A172 (cell line): ENCODE measurements at regions not wholly inside any gene's neighbourhood (a gene's known extent, or its start where the extent isn't known, plus 50 kb on each side); places are given as distances from the start of the nearest gene placed in this dataset.

Source experiments
- DNase-seq: peaks from one replicate; pipeline ENCODE4 v3.0.0-alpha.2; 2015; ENCODE audit warnings: low spot score

DNA sequence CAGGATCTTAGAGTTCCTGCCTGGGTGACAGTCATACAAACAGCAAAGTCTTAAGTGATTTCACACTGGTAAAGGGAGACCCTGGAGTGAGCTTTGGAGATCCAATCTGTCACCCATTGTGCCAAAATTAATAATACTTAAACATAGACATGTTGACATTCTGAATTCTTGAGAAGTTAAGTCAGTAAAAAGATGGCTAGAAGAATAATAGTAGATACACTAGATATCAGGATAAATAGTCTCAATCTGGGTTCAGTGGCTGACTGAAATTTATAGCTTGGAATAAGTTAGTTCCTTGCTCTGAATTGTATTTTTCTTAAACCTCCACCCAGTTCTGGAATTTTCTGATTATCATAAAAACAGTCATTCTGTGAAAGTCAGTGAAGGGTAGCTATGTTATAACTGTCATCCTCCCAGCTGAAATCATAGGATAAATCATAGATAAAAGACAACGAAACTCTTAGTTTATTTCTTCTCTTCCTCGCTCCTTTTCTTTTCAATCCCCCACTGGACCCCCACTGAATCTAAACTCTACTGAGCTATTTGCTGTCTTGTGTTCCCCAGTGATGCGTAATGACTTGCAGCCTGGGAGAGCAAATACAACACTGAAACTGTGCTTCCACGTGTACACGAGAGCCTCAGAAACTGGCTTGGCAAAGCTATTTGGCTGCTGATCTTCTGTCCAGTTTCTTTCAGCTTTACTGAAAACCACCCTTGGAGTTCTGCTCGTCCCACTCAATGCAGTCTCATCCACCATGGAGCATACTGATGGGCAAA, 175.4 kb upstream of the TP63 start:
- no peak for DNase-seq

DNA sequence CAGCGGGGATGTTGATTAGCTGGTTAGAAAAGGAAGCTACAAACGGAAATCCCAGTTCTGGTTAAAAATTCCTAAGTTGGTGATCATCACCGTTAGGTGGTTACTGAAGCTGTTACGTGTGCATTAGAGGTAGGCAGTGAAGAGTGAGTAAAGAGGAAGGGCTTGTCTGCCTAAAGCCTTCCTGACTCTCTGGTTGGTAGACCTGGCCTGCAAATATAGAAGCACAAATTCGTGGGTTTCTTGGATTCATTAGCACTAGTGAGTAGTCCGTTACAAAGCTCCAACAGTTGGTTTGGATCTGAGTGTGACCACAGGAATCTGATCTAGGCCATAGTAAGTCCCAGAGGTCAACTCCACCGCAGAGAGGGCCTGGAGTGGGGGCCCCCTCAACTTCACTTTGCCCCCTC, 174.0 kb upstream of the TP63 start:
- DNase-seq: peak; percentile 92

DNA sequence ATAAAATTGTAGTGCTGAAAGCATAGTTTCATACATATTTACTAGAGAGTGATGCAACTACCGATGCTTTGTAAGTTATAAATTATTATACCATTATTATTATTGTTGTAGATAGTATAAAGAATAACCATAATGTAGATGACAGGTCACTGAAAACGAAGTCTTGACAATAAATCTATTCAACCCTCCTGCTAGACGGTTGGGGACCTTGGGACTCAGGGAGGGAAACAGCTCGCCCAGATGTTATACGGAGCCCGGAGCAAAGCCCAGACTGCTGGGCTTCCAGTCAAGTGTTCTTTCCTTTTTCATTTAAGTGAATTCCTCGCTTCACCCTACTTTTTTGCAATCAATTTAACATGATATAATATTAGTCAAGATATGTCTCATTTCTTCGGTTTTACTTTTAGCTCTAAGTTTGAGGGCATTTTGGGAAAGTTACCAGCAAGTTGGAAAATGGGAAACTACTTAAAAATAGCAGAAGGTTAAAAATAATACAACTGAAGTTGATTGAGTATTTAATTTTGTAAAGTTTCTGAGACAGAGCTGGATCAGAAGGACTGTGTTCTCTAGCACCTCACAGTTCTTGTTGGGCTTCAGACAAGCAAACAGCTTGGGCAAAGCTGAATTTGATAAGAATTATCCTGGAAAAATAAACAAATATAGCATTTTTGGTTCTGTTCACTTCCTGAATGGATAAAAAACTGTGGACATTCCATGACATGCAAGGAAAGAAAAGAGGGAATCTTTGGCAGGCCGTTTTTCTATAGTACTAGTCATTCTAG, 173.4 kb upstream of the TP63 start:
- no peak for DNase-seq

DNA sequence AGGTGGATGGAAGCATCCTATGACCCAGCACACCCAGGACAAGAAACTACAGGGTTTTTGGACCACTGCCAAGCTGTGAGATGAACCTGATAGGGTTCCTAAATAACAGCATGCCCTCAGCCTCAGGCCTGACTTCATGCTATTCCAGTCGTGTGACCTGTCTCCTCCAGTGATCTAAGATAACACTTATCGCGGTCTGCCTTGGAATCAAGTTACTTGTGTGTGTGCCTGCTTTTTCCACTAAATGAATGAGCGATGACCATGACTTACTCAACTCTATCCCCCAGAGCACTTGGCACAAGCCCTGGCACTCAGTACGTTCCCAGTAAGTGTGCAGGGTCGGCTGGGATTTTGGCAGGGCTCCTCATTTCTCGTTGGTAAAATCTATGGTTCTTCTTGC, 172.7 kb upstream of the TP63 start:
- no peak for DNase-seq

DNA sequence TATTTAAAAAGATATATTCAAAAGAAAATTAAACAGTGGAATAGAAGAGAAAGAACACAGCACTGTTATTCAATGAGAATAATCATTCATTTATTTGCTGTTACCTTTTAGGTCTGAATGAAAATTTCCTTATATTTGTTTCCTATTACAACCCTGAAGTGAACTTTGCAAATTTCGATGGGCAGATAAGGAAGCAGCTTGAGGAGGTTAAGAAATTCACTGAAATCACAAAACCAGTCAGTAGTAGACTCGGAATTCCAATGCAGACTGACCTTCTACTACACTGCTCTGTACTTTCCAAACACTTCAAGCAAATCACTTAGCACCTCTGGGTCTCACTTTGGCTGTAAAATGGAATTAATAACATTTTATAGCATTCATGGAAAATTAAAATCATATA, 172.0 kb upstream of the TP63 start:
- DNase-seq: no peak

DNA sequence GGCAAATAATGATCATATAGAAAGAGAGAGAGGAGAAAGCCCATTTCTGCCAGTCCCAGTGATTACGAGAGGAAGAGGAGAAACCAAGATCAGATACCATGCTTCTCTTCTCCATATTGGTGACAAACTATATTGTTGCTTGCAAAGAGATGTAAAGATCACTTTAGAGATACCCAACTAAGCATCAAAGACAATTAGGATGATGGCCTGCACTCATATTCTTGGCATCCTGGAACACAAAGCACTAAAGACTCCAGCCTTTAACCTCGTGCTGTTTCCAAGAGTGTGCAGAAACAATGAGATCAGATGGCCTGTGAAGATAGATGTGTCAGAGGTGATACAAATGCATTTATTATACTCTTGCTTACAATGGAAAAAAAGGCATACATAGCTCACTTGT, 170.7 kb upstream of the TP63 start:
- no peak for DNase-seq

DNA sequence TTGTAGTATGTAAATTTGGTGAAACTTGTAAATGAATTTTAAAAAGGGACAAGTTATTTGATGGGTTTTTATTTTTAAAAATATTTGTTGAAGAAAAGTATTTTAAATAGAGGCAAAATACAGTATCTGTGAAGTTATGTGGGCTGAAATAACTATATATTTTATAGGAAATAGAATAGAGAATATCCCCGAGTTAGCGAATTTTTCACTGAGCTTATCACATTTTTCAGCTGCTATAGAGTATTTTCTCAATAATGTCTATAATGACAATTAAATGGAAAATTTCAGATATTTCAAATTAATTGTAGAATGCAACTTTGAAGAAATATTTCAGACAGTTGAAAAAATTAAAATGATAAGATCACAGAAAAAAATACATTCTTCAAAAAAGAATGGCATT, 166.4 kb upstream of the TP63 start:
- DNase-seq: no peak

DNA sequence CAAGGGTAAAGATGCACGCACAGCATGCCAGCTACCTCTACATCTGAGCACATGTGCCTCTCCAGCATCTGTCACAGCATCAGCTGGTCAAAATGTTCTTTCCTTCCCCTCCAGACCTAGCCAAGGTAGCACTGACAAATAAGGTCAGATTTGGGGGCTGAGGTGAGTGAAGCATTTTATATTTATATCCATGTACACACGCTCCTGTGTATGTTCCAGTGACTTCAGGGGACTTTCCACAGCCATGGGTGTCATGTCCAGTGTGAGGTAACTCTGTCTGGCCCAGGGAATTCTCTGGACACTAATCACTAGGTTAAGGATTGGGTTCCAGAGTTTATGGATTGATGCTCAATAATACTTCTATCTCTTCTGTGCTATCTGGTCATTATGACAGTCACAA, 165.2 kb upstream of the TP63 start:
- DNase-seq: no peak

DNA sequence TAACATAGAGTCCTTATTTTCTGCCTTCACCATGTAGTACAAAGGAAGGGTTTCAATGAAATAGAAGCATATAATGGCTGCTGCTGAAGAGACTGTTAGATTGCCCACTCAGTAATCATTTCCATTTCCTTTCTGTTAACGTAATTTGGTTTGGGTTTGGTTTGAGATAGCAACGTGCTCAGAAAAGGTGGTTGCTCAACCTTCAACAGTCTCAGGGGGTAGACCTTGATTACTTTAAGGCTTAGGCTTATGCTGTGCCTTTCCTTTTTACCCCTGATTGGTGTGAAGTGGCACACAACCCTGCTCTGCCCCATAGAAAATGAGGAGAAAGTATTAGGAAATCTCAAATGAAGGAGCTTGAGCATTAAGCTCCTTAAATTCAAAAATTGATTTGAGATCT, 163.7 kb upstream of the TP63 start:
- DNase-seq: no peak

DNA sequence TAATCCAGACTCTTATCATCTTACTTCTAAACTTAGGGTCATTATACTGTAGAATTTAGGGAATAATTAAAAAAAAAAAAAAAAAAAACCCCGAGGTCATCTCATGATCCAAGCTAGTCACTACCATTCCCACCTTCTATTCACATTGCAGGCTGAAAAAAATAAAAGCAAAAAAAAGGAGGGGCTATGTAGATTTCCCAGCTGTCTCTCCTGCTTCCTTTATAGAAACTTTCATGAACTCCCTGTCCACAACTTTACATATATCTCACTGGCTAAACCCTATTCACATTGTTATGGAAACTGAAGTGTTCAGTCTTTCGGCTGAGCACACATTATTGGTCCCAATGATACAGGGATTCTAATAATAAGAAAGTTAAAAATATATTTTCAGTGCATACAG, 156.2 kb upstream of the TP63 start:
- DNase-seq: no peak

DNA sequence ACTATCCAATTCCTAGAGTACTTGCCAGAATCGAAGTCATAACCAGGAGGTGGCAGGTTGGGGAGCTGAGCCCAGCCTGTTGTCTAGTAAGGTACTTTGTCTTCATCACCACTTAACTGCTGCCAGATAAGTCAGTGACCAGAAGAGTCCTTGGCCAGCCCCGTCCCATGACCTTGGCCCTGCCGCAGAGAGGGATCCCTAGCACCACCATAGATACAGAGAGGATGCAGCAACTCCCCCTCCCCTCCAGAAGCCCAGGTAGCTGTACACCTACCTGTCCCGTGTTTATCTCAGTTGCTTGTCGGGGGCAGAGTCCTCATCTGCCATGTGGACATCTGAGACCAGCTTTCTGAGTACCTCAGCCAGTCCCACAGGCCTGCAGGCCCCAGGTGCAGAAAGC, 153.6 kb upstream of the TP63 start:
- DNase-seq: no peak

DNA sequence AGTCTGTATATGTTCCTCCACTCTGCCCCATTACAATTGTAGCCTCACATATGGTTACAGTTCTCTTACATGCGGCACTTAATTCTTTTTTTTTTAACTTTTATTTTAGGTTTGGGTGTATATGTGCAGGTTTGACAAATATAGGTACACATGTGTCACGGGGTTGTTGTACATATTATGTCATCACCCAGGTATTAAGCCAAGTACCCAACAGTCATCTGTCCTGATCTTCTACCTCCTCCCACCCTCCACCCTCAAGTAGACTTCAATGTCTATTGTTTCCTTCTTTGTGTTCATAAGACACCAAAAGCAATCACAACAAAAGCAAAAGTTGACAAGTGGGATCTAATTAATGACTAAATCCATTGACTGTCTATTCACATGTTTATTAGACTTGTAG, 144.6 kb upstream of the TP63 start:
- DNase-seq: no peak

DNA sequence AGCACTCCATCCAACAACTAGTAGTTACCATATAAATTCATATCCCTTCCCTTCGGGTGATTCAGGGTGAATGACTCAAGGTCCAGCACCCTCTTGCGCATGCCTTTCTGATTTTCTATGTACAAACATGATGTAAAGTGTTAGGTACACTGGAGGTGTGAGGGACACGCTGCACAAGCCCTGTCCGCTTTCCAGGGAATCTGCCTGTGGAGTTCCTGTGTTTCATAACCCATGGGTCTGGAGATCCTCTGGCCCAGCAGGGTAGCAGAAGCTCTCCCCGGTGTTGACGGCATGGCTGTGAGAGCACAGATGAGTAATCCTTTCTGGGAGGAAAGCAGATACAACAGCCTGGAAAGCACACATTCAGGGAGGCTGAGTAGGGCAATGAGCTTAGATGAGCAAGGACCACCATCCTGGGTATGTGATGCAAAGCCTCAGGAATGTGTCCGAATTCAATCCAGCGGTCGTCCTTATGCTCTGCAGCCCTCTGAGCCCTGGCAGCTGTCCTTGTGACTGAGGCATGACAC, 142.9 kb upstream of the TP63 start:
- DNase-seq: peak; percentile 50

DNA sequence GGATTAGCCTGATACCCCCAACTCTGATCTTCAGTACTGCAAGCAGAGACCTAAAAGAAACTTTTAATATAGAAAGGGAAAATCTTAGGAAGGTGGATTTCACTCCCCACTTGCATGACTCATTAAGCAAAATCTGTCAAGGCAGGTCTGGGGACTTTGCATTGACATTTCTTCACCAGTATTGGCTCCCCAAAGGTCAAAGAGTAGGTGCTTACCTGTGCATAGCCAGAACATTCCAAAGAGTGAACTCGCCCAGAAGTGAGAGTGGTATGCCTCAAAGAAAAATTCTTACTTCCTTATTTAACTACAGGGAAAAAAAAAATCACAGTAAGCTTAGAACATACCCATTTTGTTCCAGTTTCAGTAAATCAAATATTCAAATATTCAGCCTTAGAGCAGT, 140.9 kb upstream of the TP63 start:
- DNase-seq: no peak

DNA sequence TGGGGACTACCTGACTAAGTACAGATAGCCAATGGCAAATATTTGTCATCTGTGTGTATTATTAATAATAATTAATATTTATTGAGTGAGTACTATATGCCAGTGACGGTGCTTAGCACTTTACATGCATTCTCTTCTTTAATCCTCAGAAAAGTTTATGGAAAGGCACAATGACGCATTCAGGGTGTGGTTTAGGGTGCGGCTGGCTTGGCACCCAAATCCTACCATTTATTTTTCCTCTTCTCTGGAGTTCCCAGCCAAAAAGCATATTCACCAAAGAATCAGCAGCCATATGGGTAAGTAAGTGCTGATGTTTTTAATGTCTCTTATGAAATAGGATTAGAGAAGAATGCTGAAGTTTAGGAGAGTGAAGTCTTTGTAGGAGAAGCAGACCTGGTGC, 140.4 kb upstream of the TP63 start:
- DNase-seq: peak; percentile 17

DNA sequence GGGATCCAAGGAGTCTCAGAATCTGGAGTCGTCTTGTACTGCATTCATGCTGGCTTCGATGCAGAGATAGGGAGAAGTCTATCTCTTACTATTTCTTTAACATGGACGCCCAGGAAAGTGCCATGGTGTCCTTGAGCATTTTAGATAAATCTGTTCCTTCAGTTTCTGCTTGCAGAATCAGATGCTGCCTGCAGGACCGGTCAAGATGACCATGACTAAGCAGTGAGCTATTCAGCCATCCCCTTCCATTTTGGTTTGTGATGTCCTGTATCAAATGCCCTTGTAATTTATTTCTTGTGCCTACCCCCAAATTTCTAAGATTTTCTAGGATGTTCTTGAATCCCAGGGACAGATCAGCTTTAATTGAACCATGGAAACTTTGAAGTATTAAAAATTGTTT, 139.4 kb upstream of the TP63 start:
- DNase-seq: no peak

DNA sequence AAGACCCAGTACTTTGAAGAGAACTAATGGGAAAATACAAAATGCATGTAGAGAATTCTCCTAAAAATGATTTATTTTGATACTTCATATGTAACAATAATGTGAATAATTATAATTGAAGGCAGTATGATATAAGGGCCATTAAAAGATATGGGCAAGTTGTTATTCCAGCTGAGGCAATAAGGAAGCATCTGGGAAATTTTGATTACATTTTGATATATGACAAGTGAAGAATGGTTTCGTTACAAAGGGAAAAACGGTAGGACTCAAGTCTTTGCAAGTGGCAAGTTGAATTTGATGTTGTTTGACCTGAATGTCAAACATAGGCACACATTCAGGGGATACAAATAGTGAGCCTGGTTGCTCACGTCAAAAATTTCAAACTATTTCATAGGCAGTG, 137.9 kb upstream of the TP63 start:
- DNase-seq: no peak

DNA sequence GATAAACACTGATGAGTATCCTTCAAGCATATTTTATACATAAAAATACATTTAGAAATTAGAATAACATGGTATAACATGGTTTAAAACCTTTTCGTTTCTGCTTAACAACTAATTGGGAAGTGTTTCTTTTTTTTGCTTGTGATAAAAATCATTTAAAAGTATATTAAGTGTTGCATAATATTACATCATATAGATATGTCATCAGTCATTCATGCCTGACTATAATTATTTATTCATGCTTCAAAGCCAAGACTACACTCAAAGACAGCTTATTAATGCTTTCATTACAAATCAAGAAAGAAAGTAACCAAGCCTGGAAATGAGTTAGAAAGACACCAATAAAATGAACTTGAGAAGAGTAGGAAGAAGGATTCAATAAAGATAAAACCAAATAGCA, 136.6 kb upstream of the TP63 start:
- no peak for DNase-seq

DNA sequence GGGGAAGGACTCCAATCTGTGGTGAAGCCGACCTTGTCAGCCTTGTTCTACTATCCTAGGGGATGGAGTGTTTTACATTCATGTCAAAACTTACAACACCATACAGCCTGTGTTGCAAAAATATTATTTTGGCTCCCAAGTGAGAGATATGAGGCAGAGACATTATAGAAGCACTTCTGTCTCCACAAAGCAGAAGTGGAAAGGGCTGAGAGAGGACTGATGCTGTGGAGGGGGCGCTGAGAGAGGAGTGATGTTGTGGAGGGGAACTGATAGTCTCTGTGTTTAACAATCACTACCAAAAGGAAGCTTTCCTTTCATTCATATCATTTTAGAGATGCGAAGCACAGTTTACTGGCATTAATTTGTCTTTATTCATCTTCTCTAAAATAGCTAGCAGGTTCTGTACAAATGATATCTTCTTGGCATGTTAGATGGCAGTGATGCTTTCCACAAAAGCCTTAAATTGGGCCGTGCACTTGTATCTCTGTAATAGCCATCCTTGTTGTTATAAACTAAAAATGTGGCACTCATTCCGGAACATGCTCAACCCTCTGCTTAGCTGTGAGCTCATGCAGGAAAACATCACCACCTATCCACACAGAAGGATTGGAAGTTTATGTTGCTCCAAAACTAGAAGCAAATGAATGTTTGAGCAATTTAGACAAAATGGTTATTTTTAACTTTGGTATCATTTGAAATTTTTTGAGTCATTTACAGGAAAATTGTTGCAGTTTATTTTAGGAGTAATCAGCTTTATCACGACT, 134.6 kb upstream of the TP63 start:
- no peak for DNase-seq

DNA sequence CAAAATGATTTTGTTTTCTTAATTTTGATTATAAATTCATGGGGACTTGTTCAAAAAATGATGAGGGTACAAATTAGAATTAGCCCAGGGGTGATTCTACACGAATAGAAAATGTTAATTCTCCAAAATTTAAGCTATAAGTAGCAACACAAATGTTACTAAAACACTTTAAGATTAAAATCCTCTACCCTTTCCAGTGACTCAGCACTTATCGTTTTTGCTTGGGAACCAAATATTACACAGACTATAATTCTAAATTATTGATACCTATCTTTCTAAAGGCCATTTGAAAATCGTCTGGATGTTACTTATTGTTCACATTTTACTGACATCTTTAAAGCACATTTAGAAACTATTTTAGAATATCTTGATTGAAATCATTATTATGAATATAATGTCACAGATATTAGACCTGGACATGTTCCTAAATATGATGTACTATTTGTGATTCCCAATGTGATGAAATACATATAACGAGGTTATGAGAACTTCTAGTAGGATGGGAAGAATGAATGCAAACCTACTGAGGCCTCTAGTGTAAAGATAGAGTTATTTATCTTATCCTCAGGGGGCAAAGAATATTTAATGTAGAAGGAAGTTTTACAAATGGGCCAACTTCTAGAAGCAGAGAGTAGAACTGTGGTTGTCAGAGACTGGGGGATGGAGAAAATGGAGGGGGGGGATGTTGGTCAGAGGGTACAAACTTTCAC, 132.0 kb upstream of the TP63 start:
- no peak for DNase-seq

DNA sequence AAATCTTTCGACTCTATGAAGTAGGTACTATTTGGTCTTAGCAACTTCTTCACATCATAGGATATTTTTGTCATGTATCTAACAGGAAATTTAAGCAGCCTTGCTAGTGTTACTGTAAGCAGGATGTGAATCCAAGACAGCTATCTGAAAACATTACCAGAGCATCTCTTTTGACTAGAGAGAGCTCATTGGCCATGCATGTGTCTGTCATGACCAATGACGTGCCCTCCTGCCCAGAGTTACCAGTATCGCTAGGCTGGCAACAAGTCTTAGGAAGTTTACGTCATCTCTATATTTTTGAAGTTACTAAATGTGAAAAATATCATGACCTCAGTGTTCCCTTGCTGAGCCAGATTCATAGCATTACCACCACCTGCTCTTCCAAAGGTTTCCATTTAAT, 130.9 kb upstream of the TP63 start:
- DNase-seq: no peak
